IPS DF 6.9 (cell line): ENCODE measurements at regions not wholly inside any gene's neighbourhood (a gene's known extent, or its start where the extent isn't known, plus 50 kb on each side); places are given as distances from the start of the nearest gene placed in this dataset.

Experiments
- DNase-seq: peaks from one replicate; pipeline ENCODE4 v3.0.0-alpha.2; 2013; ENCODE audit warnings: low read depth, low spot score
- H3K27ac ChIP-seq: one replicate; pipeline ENCODE4 v1.5.1; 2013; ENCODE audit warnings: low read length, control low read depth
- H3K27me3 ChIP-seq: 2 replicates; pipeline ENCODE4 v1.6.1; 2013; ENCODE audit warnings: mild to moderate bottlenecking, low read length; ENCODE audit not compliant: control insufficient read depth, insufficient read depth
- H3K36me3 ChIP-seq: 2 replicates; pipeline ENCODE4 v1.6.1; 2013; ENCODE audit warnings: low read length; ENCODE audit not compliant: control insufficient read depth, insufficient read depth
- H3K4me1 ChIP-seq: 2 replicates; pipeline ENCODE4 v1.6.1; 2013; ENCODE audit warnings: low read length; ENCODE audit not compliant: control insufficient read depth, insufficient read depth
- H3K4me3 ChIP-seq: 2 replicates; pipeline ENCODE4 v1.5.1; 2013; ENCODE audit warnings: mild to moderate bottlenecking, low read length
- H3K9me3 ChIP-seq: 2 replicates; pipeline ENCODE4 v1.6.1; 2013; ENCODE audit warnings: low read length, inconsistent platforms; ENCODE audit not compliant: control insufficient read depth, insufficient read depth
- WGBS: extraction: QIAGEN DNeasy Blood & Tissue Kit; methylation state at CpG from one replicate; pipeline ENCODE4 v1.1.7; 2013; ENCODE audit warnings: mixed read lengths, missing lambda C conversion rate; ENCODE audit not compliant: insufficient read length, insufficient coverage; 5-methylcytosine and 5-hydroxymethylcytosine counted together

DNA sequence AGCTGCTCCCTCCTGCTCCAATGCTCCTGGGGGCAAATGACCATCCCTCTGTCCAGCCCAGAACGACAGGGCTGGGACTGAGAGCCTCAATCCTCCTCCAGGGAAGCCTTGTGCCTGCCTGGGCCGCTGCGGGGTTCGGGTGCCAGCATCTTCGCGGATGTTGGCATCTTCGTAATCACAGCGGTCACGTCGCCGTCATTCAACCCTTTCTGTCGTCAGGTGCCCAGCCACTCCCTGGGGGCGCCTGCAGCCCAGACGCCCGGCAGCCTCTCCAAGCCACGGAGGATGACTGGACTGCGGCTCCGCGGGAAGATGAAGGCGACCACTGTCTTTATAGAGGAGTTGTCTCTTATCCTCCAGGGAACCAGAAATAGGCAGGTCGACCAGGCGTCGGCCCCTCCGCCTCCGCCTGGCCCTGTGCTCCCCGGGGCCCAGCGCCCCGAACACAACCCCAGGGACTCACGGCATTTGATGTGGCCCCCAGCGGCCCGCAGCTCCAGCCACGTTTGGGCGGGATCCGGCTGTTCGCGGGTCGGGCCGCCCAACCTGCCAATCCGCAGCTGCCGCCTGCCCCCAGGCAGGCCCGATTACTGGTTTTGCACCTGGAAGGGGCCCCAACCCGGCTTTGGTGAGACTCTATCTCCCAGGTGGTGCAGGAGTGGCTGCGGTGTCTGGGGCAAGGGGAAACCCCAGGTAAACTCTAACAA is 113.9 kb downstream of the THNSL2 start:
- H3K4me1 ChIP-seq, result no peaks in the 10 kb centered on the region
- no CpG with 5 or more reads among the region's 43 CpGs for WGBS

DNA sequence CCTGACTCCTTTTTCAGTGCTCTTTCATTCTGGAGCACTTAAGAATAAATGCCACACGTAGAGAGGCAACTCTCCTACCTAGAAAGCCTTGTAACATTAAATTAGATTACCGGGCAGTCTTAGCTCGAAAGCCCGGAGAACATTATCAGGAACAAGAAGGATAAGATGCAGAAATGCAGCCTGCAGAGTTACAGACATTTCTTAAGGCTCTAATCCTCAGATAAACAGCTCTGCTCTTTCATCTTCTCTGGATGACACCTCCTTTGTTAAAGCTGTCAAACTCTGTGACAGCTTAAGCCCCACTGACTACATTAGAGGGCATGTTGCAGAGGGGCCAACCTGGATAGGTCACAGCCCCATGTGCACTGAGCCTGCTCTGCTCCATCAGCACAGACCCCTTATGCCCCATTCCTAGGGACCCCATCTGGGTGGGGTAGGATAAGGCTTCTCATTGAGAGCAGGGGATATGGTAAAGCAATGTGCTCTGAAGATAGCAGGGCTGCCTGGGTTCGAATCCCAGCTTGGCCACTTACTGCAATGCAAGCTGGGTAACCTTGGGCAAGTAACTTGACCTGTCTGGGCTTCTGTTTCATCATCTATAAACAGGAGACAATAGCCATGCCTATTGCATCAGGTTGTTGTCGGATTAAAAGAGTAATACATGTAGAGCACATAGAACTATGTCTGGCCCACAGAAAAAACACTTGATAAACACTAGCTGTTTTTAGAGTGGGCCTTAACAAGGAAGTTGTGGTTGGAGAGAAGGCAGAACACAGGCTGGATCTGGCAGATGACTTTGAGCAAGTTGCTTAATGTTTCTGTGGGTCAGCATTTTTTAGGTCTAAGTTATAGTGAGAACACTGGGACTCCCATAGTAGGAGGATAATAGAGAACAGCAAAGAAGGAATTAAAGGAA is 111.4 kb downstream of the THNSL2 start:
- Histone ChIP-seq H3K36me3 (no peaks in the 10 kb centered on the region), H3K4me3 (no peak overlapping the region), H3K27ac (no peak overlapping the region), H3K9me3 (no peaks in the 10 kb centered on the region), H3K27me3 (no peaks in the 10 kb centered on the region), H3K4me1 (no peaks in the 10 kb centered on the region)
- no CpG with 5 or more reads among the region's 6 CpGs for WGBS
- DNase-seq, result no peak

More for the DNA sequence above, 113.9 kb downstream of the THNSL2 start:
- Histone ChIP-seq H3K9me3 (no peaks in the 10 kb centered on the region), H3K36me3 (no peaks in the 10 kb centered on the region), H3K4me3 (no peak overlapping the region), H3K27ac (no peak overlapping the region), H3K27me3 (no peaks in the 10 kb centered on the region)
- DNase-seq, result no peak

DNA sequence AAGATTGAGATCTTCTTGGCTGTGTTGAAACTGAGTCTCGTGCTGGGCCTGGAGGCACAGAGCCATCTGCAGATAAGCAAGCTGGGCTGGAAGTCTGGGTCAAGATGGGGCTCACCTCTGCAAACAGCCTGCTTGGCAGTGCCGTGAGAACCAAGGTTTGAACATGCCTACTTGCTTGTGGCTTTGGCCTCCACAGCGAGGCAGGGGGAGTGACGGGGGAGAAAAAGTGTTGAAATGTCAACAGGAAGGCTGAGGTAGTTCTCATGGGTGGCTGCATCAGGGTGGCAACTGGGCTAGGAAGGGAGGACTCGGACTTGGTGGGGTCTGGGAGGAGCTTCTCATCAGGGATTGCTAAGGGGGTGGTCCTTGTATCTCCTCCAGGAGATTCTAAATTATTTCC is 99.7 kb downstream of the THNSL2 start:
- WGBS, result no CpG with 5 or more reads among the region's 5 CpGs
- no peak overlapping the region for H3K4me3 ChIP-seq
- H3K27ac ChIP-seq, result no peak overlapping the region
- no peaks in the 10 kb centered on the region for H3K9me3 ChIP-seq
- H3K27me3 ChIP-seq, result no peaks in the 10 kb centered on the region
- no peaks in the 10 kb centered on the region for H3K4me1 ChIP-seq
- no peak for DNase-seq
- no peaks in the 10 kb centered on the region for H3K36me3 ChIP-seq

DNA sequence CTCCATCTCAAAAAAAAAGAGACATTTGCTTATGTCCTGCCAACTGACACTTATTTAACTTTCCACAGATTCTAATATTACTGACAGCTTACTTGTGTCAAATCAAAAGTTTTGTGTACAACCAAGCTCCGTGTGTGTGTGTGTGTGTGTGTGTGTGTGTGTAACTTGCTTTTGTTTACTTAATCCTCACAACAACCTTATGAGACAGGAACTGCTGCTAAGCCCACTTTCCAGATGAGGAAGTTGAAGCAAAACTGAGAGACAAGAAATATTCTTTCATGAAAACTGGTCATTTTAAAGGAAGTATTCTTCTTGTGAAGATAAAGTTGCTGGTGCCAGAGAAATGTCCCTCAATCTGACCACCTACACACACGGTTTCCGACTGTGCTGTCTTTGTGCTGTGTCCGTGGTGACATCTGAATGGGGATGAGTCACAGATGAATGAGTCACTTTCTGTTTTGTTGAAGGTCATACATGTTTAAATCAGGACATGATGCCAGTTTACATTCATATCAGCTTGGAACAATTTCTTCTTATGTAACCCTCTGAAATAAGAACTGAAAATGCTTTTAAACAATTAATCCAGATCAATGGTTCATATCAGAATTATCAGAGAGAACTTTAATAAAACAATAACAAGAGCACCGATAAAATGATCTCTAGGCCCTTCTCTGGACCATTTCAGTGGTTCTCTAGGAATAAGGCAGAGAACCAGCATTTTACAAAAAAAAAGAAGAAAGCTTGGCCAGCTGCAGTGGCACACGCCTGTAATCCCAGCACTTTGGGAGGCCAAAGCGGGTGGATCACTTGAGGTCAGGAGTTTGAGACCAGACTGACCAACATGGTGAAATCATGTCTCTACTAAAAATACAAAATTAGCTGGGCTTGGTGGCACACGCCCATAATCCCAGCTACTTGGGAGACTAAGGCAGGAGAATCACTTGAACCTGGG is 95.5 kb downstream of the THNSL2 start:
- Histone ChIP-seq H3K4me3 (no peak overlapping the region), H3K27me3 (no peaks in the 10 kb centered on the region), H3K36me3 (no peaks in the 10 kb centered on the region), H3K9me3 (no peaks in the 10 kb centered on the region), H3K27ac (no peak overlapping the region), H3K4me1 (no peaks in the 10 kb centered on the region)
- WGBS, result no CpG with 5 or more reads among the region's 8 CpGs
- no peak for DNase-seq

DNA sequence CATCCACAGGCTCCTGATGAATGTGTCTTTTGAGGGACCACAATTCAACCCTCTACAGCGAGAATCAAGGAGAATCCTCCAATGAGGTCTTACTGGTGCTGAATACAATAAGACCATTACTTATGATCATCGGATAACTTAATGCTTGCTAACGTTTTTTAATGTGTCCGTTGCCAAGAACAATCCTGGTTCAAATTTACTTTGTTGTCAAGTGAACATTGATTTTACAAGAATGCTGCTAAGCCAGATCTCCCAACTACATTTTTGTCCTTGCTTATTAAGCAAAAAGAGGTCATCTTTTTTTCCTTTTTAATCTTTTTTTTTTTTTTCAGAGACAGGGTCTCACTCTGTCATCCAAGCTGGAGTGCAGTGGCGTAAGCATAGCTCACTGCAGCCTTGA is 93.7 kb downstream of the THNSL2 start:
- WGBS, result no CpG with 5 or more reads among the region's 5 CpGs
- no peak overlapping the region for H3K27ac ChIP-seq
- no peaks in the 10 kb centered on the region for H3K27me3 ChIP-seq
- no peak for DNase-seq
- H3K4me1 ChIP-seq, result no peaks in the 10 kb centered on the region
- no peak overlapping the region for H3K4me3 ChIP-seq
- no peaks in the 10 kb centered on the region for H3K9me3 ChIP-seq
- H3K36me3 ChIP-seq, result no peaks in the 10 kb centered on the region

DNA sequence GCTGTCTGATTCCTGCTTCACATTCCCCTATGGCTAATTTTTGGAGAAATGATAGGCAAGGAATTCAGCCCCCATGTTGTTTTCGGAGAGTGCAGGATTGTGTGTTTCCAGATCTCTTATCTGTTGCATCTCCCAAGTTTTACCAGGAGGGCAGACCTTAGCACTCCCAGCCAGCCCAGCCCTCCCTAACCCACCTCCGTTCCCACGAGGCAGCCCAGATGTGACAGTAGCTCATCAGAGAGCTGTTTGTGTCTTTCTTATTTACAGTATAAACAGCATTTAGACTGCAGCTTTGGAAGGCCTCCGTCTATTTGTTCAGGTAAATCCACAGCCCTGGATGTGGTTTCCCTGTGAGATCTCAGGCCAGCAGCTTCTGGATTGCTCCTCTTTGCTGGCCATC is 91.6 kb downstream of the THNSL2 start:
- Histone ChIP-seq H3K9me3 (no peaks in the 10 kb centered on the region), H3K4me1 (no peaks in the 10 kb centered on the region), H3K4me3 (no peak overlapping the region), H3K36me3 (no peaks in the 10 kb centered on the region), H3K27me3 (no peaks in the 10 kb centered on the region), H3K27ac (no peak overlapping the region)
- no peak for DNase-seq
- no CpG with 5 or more reads among the region's 4 CpGs for WGBS

DNA sequence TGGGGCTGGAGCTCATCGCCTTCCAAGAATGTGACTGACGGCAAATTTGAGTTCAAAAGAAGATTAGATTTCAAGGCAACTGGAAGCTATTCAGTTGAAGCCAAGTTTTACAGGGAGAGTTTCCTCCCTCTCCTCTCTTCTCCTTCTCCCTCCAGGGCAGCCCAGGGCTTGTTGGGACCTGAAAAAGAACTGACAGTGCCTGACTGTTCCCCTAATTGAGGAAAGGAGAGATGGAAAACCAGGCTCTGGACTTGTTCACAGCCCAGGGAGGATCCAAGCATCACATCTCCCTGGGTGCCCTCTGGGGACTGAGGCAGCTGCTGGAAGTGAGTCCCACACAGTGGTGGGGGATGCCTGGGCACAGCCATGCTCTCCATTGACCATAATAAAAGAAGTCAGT is 88.1 kb downstream of the THNSL2 start:
- H3K27ac ChIP-seq, result no peak overlapping the region
- WGBS, result no CpG with 5 or more reads among the region's 2 CpGs
- no peaks in the 10 kb centered on the region for H3K9me3 ChIP-seq
- no peaks in the 10 kb centered on the region for H3K27me3 ChIP-seq
- no peak overlapping the region for H3K4me3 ChIP-seq
- no peaks in the 10 kb centered on the region for H3K36me3 ChIP-seq
- no peaks in the 10 kb centered on the region for H3K4me1 ChIP-seq
- no peak for DNase-seq

DNA sequence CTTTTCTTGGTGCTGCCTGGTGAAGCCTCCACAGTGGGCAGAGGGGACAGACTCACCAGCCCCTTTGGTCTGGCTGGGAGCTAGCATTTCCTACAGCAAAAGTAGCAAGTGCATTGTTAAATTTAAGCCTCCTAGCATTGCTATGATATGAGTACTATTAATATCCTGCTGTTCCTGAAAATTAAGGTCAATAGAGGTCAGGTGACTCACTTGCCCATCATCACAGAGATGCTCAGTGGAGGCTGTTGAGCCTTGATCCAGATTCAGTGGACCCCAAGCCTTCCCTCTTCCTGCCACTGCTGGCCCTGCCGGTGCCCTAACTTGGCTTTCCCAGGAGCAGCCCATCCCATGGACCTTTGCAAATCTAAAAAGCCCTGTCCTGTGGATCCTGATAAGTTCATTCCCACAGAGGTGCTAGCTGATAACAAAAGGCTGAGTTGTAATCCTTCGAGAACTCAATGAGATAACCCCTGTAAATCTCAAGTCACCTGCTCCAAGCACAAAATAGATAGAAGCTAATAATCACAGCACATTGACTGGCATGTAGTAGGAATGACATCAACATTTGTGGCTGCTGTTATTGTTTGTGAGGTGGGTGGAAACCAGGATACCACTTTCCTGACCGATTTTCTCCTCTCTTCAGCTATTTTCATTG is 84.4 kb downstream of the THNSL2 start:
- Histone ChIP-seq H3K9me3 (no peaks in the 10 kb centered on the region), H3K4me1 (no peaks in the 10 kb centered on the region), H3K27me3 (no peaks in the 10 kb centered on the region), H3K4me3 (no peak overlapping the region), H3K27ac (no peak overlapping the region), H3K36me3 (no peaks in the 10 kb centered on the region)
- no CpG with 5 or more reads among the region's 3 CpGs for WGBS
- no peak for DNase-seq

DNA sequence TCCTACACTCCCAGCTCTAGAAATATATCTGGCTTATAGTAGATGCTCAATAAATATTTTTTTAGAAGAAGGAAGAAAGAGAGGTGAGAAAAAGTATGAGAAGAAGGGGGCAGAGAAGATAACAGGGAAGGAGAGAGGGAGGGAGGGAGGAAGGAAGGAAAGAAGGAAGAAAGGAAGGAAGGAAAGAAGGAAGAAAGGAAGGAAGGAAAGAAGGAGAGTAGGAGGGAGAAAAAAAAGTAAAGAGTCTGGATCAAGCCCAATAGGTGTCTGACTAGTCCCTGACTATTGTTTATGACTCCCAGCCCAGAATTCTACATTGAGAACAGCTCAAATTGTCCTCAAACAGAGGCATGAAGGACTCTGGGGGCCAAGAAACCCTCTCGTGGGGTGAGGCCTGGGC is 83.9 kb downstream of the THNSL2 start:
- WGBS, result no CpG with 5 or more reads among the region's 1 CpG
- Histone ChIP-seq H3K36me3 (no peaks in the 10 kb centered on the region), H3K27ac (no peak overlapping the region), H3K27me3 (no peaks in the 10 kb centered on the region), H3K9me3 (no peaks in the 10 kb centered on the region), H3K4me3 (no peak overlapping the region), H3K4me1 (no peaks in the 10 kb centered on the region)
- DNase-seq, result no peak

DNA sequence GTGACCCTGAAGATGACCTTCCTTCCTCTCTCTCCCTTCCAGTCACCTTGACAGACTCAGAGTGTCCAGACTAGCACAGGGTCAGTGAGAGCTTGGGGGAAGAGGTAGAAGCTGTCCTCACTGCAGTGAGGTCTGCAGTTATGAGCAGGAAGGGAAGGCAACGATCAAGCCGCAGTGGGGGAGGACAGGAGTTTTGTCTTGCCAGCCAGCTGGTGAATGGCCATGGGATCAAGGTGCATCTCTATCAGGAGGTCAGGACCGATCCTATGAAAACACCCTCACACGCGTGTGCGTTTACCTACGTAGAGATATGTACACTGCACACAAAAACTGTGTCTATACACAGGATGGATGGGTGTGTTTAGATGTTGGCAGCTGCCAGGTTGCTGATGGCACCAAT is 83.2 kb downstream of the THNSL2 start:
- H3K27me3 ChIP-seq, result no peaks in the 10 kb centered on the region
- H3K4me3 ChIP-seq, result no peak overlapping the region
- H3K36me3 ChIP-seq, result no peaks in the 10 kb centered on the region
- DNase-seq, result no peak
- H3K9me3 ChIP-seq, result no peaks in the 10 kb centered on the region
- H3K27ac ChIP-seq, result no peak overlapping the region
- no CpG with 5 or more reads among the region's 7 CpGs for WGBS
- H3K4me1 ChIP-seq, result no peaks in the 10 kb centered on the region
